Caki2 (cell line): ENCODE measurements at regions not wholly inside any gene's neighbourhood (a gene's known extent, or its start where the extent isn't known, plus 50 kb on each side); places are given as distances from the start of the nearest gene placed in this dataset.
A peak's percentile ranks its signal among the peaks of the same experiment; 100 is the strongest.
"Not testable (repeated sequence)": the region's sequence is repeated elsewhere in the genome, so short reads cannot be mapped to it uniquely, and the experiment has no call there.

ENCODE experiments used
- DNase-seq: peaks from one replicate; pipeline ENCODE4 v3.0.0-alpha.2; 2015; ENCODE audit warnings: low read depth
- in situ Hi-C: cut with HindIII; loops from 2 replicates; pipeline ENCODE4 v1.10.0; 2016; ENCODE audit warnings: low sequenced_read_pairs, low pct_unique_long_range_greater_than_20kb, mixed read lengths

DNA sequence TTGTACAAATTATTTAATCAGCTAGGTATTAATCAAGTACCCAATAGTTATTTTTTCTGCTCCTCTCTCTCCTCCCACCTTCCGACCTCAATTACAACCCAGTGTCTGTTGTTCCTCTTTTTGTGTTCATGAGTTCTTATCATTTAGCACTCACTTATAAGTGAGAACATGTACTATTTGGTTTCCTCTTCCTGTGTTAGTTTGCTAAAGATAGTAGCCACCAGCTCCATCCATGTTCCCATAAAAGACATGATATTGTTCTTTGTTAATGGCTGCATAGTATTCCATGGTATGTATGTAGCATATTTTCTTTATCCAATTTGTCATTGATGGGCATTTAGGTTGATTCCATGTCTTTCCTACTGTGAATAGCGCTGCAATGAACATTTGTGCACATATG is 652.8 kb upstream of the CITED2 start:
- in situ Hi-C loops = no loop called here
- DNase-seq = no peak

DNA sequence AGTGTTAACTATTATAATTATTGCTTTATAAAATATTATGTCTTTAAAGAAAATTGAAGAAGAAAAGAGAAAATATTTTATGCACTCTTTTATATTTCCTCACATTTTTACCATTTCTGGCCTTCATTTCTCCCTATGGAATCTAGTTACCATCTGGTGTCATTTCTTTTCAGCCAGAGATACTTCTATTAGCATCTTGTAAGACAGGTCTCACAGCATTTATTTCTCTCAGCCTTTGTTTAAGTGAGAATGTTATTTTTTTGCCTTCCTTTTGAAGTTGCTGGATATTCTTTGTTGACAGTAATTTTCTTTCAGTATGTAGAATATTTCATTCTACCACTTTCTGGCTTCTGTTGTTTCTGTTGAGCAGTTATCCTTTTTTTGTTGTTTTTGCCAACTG is 652.1 kb upstream of the CITED2 start:
- DNase-seq = no peak
- in situ Hi-C loops = no loop called here

DNA sequence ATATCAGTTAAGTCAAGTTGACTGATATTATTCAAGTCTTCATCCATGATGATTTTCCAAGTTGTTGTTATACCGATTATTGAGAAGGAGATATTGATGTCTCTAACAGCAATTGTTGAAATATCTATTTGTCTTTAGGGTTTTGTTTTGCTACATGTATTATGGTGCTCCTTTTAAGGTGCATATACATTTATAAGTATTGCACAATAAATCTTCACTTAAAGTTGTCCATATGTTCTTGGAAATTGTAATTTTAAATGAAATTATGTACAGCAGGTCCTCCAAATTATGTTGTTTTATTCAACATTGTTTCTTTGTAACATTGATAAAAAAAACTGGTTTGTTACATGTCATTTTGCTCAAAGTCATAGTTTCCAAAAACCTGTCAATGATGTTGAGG is 650.7 kb upstream of the CITED2 start:
- in situ Hi-C loops = no loop called here
- DNase-seq = no peak

DNA sequence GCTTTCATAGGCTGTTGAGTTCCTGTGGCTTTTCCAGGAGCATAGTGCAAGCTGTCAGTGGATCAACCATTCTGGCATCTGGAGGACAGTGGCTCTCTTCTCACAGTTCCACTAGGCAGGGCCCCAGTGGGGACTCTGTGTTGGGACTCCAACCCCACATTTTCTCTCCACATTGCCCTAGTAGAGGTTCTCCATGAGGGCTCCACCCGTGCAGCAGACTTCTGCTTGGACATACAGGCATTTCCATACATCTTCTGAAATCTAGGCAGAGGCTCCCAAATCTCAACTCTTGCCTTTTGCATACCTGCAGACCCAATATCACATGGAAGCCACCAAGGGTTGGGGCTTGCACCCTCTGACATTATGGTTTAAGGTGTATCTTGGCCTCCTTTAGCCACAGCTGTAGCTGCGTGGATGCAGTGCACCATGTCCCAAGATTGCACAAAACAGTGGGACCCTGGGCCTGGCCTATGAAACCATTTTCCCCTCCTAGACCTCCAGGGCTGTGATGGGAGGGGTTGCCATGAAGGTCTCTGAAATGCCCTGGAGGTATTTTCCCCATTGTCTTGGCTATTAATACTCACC is 645.9 kb upstream of the CITED2 start:
- in situ Hi-C loops = no loop called here
- DNase-seq = no peak

DNA sequence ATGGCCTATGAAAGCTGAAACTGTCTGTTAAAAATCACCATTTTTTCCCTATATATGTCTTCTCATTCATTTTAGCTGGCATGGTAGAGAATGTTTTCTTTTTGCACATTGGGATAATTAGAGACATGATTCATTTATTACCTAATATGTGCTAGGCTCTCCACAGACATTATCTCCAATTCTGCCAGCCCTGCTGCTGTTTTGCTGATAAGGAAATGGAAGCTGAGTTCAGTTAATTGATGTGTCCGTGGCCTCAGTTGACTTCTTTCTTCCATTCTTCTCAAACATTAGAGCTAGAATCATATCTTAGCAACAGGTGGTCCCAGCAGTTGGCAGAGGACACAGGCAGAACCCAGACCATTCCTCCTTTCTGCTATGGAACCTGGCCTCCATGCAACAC is 644.1 kb upstream of the CITED2 start:
- DNase-seq = no peak
- in situ Hi-C loops = no loop called here

DNA sequence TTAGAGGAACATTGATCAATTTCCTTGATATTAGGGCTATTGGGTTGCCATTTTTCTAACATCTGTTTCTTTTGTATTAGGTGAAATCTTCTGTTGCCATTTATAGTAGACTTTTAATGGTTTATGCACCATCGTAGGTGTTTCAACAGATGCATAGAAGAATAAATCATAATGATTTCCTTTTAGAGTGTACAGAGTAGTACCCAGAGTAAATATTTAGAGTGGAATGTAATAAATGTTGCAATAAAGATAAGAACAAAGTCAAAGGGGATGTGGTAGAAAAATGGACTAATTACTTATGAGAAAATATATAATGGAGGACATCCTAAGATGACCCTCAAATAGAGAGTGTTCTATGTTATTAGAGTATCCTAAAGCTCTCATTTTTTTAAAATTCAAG is 643.0 kb upstream of the CITED2 start:
- no peak for DNase-seq
- in situ Hi-C loops = no loop called here

DNA sequence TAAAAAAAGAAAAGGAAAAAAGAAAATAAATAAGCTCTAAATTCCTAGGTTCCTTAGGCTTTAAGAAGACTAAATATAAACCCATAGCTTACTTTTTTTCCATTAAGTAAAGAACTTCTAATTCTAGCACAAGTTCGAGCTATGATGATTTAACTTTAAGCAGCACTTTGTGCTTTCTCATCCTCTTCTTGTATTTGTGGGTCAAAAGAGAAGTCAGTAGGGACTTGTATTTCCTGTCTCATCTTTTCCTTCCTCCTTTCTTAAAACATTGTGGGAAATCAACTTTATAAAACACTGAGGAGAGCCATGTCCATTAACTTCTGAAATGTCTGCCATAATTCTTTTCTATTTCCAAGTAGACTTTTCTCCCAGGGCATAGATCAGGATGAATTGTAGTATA is 637.7 kb upstream of the CITED2 start:
- no peak for DNase-seq
- in situ Hi-C loops = no loop called here

DNA sequence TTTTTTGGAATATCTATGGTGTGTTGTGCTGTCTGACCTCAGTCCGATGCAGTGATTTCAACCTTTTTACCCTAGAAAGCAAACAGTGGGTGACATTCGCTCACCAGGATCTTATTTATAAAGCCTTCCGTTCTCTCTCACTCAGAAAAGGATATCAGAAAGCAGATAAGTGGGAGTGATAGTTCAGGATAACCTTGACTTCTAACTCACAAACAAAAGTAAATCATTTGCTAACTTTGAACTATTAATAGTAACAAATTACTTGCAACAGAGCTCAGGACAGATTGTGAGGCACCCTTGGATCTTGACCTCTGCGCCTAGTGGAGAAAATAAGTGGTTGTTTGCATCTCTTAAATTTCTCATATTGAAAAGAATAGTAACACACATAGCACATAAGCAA is 637.1 kb upstream of the CITED2 start:
- in situ Hi-C loops = no loop called here
- DNase-seq = no peak

DNA sequence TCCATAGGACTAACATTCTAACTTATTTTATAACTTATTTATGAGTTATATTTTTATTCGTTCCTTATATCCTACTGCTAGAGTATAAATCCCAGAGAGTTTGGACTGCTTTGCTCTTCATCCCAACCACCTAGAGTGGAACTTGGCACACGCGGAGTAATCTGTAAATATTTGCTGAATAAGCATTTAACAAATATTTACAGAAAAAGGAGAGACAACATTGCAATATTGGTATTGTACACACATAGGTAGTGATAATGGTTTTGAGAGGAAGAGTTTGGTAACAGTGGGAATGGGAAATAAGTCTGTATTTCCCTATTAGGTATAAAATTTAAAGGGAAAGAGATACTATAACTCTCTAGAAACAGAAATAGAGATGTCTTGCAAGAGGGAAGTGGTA is 634.8 kb upstream of the CITED2 start:
- no peak for DNase-seq
- in situ Hi-C loops = no loop called here

DNA sequence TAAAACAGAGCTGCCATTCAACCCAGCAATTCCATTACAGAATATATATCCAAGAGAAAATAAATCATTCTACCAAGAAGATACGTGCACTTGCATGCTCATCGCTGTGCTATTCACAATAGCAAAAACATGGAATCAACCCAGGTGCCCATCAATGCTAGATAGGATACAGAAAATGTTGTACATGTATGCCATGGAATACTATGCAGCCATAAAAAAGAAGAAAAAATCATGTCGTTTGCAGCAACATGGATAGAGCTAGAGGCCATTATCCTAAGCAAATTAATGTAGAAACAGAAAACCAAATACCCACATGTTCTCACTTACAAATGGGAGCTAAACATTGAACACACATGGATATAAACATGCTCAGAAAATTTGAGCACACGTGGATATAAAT is 633.1 kb upstream of the CITED2 start:
- in situ Hi-C loops = no loop called here
- DNase-seq = no peak

DNA sequence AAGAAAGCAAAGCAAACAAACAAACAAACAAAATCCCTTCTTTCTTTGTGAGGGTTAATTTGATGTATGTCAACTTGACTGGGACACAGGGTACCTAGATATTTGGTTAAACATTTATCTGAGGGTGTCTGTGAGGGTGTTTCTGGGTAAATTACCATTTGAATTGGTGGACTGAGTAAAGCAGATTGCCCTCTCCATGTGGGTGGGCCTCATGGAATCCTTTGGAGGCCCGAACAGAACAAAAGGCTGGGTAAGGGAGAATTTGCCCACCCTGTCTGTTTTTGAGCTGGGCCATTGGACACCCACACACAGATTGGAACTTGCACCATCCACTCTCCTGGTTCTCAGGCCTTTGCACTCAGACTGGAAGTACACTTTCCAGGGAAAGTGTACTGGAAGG is 628.8 kb upstream of the CITED2 start:
- in situ Hi-C loops = no loop called here
- DNase-seq = no peak

DNA sequence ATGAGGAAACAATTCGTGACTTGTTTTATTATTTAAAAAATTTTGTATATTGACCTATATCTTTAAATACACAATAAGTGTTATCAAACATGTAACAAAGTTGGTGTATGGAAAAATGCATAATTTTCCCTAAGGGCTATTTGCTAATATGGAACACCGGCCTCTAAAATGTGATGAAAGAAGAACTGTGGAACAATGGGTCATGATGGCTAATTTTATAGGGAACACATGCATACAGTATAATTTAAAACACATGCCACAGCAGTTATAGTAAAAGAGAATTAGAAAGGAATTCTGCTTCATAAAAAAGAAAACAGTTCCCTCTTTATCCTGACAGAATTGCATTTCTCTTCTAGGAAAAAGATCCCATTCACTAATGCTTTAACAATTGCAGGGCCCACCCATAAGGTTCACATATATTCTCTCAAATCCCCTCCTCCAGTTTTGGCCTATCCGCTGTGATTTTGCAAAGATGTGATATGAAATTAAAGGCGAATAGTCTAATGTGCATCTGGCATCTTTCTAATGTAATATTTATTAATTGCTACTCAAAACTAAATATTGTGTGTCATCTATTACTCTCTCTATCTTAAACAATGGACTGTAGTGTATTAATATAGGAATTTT is 628.1 kb upstream of the CITED2 start:
- no peak for DNase-seq
- in situ Hi-C loops = no loop called here

DNA sequence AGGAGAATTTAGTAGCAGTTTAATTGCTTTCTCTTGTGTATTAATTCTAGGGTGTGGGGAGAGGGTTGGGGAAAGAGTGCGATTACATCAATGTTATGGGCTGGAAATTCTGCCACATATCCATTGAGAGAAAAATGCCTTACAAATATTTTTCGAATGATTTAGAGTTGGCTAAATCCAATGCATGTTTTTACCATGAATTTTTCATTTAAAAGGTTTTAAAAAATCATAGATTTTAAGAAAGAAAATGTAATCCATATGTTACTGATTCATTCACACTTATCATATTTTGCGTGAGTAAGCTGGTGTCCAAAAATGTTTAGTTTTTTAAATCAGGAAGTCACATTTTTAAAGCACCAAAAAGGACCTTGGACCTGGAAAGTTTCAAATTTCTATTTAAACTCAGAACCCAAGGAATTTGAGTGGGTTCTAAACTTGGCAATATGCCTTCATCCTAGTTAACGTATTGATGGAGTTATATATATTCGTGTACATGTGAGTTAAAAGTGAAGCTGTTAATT is 627.4 kb upstream of the CITED2 start:
- no peak for DNase-seq
- in situ Hi-C loops = no loop called here

DNA sequence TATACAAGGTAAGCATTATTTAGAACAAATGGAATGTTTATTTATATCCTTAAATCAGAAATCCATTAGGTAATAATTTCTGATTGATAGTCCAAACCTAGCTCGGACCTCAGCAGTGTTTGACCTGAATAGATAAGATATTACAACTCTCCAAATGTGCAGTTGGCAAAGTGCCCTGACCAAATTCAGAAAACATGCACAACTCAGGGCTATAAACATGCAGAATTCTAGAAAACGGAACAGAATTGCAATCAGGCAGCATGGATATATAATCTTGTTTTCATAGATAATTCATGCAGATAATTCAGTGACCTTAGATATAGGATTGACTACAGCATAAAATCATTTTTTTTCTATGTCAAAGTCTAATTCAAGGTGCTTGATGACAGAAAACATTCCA is 626.6 kb upstream of the CITED2 start:
- no peak for DNase-seq
- in situ Hi-C loops = no loop called here

DNA sequence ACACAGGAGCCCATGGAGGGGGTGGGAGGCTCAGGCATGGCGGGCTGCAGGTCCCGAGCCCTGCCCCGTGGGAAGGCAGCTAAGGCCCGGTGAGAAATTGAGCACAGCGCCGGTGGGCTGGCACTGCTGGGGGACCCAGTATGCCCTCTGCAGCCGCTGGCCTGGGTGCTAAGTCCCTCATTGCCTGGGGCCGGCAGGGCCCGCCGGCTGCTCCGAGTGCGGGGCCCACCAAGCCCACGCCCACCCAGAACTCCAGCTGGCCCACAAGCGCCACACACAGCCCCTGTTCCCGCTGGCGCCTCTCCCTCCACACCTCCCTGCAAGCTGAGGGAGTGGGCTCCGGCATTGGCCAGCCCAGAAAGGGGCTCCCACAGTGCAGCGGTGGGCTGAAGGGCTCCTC is 625.2 kb upstream of the CITED2 start:
- DNase-seq, in situ Hi-C loops: not testable (repeated sequence)

DNA sequence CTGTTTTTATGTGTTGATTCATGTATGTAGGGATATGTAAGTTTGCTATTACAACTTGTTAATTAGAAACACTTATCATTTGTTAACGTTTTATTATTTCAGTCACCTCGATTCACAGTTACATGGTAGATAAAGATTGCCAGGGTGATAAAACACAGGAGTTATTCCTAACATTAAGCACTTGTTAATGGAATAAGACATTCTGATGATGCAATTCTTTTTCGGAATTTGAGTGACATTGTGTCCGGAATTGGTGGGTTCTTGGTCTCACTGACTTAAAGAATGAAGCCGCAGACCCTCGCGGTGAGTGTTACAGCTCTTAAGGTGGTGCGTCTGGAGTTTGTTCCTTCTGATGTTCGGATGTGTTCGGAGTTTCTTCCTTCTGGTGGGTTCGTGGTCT is 624.0 kb upstream of the CITED2 start:
- DNase-seq, in situ Hi-C loops: not testable (repeated sequence)

DNA sequence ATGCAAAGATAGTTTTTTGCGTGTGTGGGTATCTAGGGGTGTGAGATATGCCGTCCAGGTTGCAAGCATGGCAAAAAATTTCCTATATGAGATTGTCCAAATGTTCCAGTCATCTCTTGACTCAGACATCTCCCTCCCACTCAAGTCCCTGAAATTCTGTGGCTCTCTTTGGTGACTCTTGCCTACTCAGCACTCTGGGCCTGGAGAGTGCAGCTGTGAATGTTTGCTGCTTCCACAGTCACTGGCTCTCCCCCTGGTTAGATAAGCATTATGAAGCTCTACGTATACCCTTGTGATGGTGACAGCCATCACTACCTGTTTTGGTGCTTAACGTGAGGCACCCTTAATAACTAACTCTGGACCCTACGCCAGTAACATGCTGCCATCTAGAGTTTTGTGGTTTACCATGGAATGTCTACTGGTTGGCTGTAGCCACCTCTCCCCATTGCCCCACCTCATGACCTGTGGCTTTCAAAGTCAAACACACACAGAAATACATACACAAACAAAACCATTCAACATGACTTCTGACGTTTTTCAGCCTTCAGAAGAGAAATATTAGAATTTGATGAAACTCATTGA is 621.9 kb upstream of the CITED2 start:
- peak; percentile 57 for DNase-seq
- in situ Hi-C loops = no loop called here

DNA sequence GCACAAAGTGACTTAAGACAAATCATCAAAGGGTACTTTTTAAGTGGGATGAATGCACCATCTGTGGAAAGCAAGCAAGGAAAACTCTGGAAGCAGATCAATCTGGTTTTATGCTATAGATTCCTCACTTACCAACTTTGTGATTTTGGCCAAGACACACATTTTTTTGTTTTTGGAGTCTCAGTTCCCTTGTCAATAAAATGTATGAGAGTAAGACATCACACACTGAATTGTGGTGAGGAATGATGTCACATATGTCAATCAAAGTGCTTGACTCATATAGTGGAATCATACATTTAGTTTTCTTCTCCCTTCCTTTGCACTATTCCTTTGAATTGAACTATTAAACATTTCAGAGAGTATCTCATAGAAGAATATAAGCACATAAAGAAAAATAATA is 620.5 kb upstream of the CITED2 start:
- no peak for DNase-seq
- in situ Hi-C loops = no loop called here

DNA sequence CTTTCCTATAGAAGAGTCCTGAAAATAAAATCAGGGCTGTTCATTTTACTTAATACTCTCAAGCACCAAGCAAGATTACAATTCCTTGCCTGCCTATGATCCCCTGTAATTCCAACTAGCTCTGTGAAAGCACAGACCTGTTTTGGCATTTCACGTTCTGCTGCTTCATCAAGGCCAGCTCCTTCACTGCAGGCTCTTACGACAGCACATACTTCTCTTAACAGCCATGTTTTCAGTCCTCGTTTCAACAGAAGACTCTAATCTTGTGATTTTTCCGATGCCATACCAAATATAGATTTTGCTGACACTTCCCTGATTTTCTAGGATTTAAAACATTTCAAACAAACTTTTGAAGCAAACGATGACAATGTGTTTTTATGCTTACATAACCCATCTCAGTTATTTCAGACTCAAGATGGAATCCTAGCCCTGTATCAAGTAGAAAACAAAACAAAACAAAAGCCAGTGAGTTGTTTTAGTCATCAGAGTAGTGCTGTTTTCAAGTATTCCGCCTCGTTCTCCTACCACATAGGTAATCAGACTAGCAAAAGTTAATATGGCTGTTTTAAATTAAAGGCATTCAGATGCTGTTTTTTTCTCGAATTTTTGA is 616.5 kb upstream of the CITED2 start:
- DNase-seq = no peak
- in situ Hi-C loops = no loop called here
